NCI-H345 treated with DMSO at 0.1 percent for 48 hours (cell line): ENCODE measurements at regions not wholly inside any gene's neighbourhood (a gene's known extent, or its start where the extent isn't known, plus 50 kb on each side); places are given as distances from the start of the nearest gene placed in this dataset.

Experiments used
- DNase-seq: peaks from one replicate; lab custom pipeline; 2025; ENCODE audit not compliant: unreplicated experiment; lab: John Stamatoyannopoulos, UW

DNA sequence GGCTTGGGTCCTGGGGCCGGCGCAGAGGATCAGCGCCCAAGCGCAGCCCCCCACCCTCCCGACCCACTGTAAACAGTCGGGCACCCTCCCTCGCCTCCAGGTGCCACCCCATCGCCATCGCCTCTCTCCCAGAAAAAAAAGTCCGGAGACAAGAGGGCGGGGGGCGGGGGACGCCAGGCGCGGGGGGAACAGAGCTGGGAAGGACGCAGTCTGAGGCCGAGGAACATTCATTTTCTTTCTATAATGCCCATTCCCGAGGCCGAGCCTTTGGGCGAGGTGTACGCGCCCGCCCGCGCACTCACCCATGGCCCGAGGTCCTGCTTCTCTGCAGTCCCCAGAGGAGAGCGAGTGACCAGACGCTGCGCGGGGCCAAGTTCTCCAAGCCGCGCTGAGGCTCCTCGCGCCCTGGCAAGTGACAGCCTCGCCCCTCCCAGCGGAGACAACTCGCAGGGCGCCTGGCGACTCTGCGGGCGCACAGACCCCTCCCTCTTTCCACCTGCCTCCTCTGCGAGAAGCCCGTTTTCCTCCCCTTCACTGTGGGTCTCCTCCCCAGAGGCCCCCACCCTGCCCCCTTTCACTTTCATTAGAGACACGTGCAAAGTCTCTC is 63.5 kb upstream of the WDR17 start:
- peak; percentile 2 for DNase-seq

DNA sequence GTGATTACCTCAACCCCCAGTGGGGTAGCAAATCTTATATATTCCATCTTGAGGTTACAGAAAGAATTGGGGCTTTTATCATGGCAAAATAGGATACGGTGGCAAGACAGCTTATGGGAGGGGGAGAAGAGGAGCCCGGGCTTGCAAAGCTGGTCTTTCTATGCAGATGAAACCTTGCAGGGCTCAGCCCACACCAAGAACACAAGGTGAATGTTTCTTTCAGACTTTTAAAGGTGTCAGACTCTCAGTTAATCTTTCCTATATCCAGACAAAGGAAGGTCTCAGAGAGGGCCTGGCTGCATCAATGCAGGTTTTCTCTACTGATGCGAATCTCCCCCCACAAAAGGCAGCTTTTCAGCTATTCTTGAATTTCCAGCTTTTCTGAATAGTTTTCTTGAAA is 59.9 kb upstream of the WDR17 start:
- DNase-seq, result no peak

DNA sequence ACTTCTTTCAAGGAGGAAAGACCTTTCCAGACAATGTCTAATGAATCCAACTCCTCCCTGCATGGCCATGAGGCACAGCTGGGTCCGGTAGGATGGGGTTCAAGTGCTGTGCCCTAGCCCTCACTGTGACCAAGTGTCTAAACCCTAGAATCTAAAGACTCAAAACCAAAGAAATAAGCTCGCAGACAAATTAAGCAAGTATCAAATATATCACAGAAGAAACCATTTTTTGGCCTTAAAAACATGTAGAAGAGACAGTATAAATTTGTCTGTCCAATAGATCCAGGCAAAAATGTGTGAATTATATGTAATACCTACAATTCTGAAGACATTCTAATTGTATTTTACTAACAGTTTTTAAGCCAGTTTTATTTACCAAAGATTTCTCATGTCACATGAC is 56.4 kb upstream of the WDR17 start:
- no peak for DNase-seq

DNA sequence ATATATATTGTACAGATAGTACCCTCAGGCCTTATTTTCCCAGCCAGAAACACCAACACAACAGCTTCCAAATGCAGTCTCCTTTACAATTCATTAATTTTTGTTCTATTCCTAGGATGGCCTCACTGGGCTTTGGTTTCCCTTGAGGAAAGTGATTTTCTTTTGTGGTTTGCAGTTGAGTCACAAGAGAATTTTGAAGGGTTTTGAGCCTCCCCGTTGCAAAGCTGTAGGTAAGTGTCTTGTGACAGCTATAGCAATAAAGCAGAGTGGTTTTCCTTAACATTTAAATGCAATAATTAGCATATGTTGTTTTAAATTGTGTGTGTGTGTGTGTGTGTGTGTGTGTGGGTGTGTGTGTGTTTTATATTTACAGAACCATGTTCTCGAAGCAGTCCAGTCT is 54.1 kb upstream of the WDR17 start:
- DNase-seq, result no peak

DNA sequence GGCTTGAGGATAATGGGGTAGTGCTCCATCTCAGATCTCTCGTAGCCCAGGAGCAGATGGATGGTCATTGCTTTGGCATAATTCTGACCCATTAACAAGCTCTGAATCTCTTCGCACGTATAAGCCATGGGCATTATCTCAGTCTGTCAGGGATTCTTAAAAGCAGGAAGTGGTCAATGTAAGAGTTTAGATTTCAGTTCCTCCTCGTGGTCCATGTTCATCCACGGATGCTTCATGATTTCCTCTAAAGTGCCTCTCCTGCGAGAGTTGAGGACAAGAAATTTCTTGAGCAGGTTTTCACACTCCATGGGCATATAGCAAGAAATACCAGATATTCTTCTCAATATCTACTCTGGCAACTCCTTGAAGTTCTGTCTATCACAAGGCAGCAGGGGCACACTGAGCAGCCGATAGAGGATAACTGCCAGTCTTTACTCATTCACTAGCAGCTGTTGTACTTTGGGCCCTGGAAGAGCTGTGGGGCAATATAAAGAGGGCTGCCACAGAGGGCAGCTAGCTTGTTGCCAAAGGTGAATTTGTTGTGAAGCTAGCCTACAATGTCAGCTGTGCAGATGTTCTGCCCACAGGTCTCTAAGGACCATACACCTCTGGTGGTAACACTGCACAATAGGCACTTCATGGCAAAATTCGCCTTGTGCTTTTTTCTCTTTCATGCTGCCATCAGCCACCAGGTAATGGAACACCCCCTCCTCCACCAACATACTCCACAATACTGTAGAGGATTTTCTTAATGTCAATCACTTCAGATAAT is 52.0 kb upstream of the WDR17 start:
- DNase-seq, result no peak

DNA sequence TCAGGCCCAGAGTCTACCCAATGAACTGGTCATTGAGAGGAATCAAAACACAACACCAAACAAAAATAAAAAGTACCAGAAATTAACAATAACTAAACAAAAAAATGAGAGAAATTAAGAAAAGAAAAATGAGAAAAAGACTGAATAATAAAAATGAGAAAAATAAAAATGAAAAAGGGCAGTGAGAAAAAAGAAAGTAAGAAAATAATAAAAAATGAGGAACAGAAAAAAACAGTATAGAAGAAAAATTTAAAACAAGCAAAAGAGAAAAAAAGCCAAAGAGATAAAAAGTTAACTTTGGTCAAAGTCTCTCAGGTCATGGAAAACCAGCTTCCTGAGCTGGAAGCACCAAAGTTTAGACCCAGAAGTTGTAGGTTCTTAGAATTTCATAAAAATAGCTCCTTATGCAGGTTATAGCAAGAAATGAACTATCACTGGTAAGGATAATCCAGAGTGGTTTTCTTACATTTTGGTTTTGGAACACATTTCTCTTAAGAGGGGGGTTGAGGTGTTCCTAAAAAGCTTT is 51.0 kb upstream of the WDR17 start:
- no peak for DNase-seq
